ENCODE measurements at regions not wholly inside any gene's neighbourhood (a gene's known extent, or its start where the extent isn't known, plus 50 kb on each side); places are given as distances from the start of the nearest gene placed in this dataset.

DNA sequence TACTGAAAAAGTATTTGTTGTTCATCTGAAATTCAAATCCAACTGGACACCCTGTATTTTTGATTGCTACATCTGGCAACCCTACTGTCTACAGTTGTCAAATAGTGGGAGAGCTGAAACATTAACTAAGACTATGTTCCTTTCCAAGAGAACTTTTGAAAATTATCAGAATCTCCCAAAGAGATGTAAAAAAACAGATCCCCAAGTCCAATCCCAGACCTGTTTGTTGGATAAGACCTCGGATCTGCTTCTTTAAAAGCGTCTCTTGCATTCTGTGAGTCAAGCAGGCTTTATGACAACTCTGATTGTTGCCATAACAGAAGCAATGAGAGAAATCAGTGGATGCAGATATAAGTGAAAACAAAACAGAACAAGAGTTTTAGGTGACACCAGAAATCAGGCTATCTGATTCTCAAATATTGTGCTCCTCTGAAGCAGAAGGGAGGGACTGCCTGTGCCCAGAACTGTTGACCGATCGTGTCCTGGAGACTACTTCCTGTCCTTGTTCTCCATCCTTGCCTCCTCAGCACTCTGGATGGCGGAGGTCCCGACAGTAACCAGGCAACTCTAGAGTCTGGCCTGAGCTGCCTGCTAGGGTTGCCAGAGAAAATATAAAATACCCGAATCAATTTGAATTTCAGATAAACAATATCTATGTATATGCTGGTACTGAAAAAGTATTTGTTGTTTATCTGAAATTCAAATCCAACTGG lies 853.8 kb downstream of the MAFB start:
- DNase-seq, result no peak
- Histone ChIP-seq H3K9me2 (ENCODE audit: insufficient read depth) (no peaks in the 10 kb centered on the region), H3K4me3 (no peak overlapping the region), H3K4me2 (no peak overlapping the region), H3K27ac (no peak overlapping the region), H3K27me3 (ENCODE audit: insufficient read depth, low read depth) (0 out of 2 replicates have a peak, but pooled peaks cover 6% of the 10 kb centered on the region), H3K79me2 (ENCODE audit: low read depth) (no peaks in the 10 kb centered on the region), H4K20me1 (ENCODE audit: insufficient read depth) (no peaks in the 10 kb centered on the region), H2AFZ (no peak overlapping the region), H3K9me3 (ENCODE audit: insufficient read depth, low read depth) (no peaks in the 10 kb centered on the region), H3F3A (ENCODE audit: insufficient read depth, low read depth) (no peaks in the 10 kb centered on the region), H3K36me3 (ENCODE audit: low read depth) (no peaks in the 10 kb centered on the region), H3K4me1 (replicated peaks; ENCODE audit: insufficient read depth) (no peaks in the 10 kb centered on the region)
- POLR2A ChIA-PET (ENCODE audit: unreplicated experiment), result no interaction called here
- TF ChIP-seq, protein P1, sequence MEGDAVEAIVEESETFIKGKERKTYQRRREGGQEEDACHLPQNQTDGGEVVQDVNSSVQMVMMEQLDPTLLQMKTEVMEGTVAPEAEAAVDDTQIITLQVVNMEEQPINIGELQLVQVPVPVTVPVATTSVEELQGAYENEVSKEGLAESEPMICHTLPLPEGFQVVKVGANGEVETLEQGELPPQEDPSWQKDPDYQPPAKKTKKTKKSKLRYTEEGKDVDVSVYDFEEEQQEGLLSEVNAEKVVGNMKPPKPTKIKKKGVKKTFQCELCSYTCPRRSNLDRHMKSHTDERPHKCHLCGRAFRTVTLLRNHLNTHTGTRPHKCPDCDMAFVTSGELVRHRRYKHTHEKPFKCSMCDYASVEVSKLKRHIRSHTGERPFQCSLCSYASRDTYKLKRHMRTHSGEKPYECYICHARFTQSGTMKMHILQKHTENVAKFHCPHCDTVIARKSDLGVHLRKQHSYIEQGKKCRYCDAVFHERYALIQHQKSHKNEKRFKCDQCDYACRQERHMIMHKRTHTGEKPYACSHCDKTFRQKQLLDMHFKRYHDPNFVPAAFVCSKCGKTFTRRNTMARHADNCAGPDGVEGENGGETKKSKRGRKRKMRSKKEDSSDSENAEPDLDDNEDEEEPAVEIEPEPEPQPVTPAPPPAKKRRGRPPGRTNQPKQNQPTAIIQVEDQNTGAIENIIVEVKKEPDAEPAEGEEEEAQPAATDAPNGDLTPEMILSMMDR (conservative IDR thresholded peaks at IDR 0.05), result no peak
- TF ChIP-seq EZH2 (IDR thresholded peaks at IDR 0.05; ENCODE audit: low read depth), result no peak
- intact Hi-C loops (cut with micrococcal nuclease; ENCODE audit: unreplicated experiment), result no loop called here
- CTCF ChIA-PET, result no interaction called here
- BruUV-seq (replicated peaks), result no TSS peak

DNA sequence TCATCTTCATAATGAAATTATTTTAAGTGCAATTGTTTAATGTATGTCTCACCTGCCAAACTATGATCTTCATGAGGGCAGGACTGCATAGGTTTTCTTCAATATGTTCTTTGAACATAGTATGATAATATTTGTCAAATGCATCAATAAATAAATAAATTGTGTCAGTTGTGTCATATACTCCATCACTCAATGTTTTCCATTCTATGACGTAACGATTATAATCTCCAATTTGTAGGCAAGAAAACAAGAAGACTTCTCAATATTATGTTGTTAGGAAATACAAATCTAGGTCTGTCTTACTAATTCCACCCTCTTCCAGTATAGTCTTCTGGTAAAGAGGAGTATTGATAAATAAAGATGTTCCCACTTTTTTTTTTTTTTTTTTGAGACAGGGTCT lies 858.1 kb downstream of the MAFB start:
- BruUV-seq (replicated peaks), result no TSS peak
- Histone ChIP-seq H3K4me3 (no peak overlapping the region), H4K20me1 (ENCODE audit: insufficient read depth) (no peaks in the 10 kb centered on the region), H3K79me2 (ENCODE audit: low read depth) (no peaks in the 10 kb centered on the region), H3K9me2 (ENCODE audit: insufficient read depth) (no peaks in the 10 kb centered on the region), H3K9me3 (ENCODE audit: insufficient read depth, low read depth) (no peaks in the 10 kb centered on the region), H3K4me1 (replicated peaks; ENCODE audit: insufficient read depth) (no peaks in the 10 kb centered on the region), H3K4me2 (no peak overlapping the region), H2AFZ (no peak overlapping the region), H3F3A (ENCODE audit: insufficient read depth, low read depth) (no peaks in the 10 kb centered on the region), H3K27me3 (ENCODE audit: insufficient read depth, low read depth) (no peaks in the 10 kb centered on the region), H3K36me3 (ENCODE audit: low read depth) (no peaks in the 10 kb centered on the region), H3K27ac (no peak overlapping the region)
- TF ChIP-seq, protein P1 (conservative IDR thresholded peaks at IDR 0.05), result no peak
- no peak for TF ChIP-seq EZH2 (IDR thresholded peaks at IDR 0.05; ENCODE audit: low read depth)
- ChIA-PET POLR2A (ENCODE audit: unreplicated experiment) (no interaction called here), CTCF (no interaction called here)
- intact Hi-C loops (cut with micrococcal nuclease; ENCODE audit: unreplicated experiment), result no loop called here
- DNase-seq, result no peak

DNA sequence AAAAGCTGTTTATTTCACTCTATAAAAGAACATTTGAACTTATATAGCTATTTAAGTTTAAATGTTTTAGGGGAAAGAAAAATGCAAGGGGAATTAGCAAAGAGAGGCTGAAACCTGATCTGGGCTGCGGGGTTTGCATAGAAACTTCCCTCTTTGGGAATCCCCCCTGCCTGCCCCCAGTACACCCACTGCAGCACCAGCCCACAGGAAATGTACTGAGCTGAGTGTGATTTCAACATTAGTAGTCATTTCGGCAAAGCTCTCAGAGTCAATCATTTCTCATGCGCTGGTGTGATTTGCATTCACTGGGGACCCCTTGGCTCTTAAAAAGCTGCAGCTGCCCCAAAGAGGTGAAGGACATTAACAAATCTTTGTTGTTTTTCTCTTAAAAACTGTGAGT lies 859.4 kb downstream of the MAFB start:
- Histone ChIP-seq H4K20me1 (ENCODE audit: insufficient read depth) (no peaks in the 10 kb centered on the region), H3K79me2 (ENCODE audit: low read depth) (no peaks in the 10 kb centered on the region), H3K36me3 (ENCODE audit: low read depth) (no peaks in the 10 kb centered on the region), H3K4me3 (no peak overlapping the region), H3F3A (ENCODE audit: insufficient read depth, low read depth) (no peaks in the 10 kb centered on the region), H3K9me2 (ENCODE audit: insufficient read depth) (no peaks in the 10 kb centered on the region), H3K4me1 (replicated peaks; ENCODE audit: insufficient read depth) (no peaks in the 10 kb centered on the region), H3K27ac (no peak overlapping the region), H3K27me3 (ENCODE audit: insufficient read depth, low read depth) (no peaks in the 10 kb centered on the region), H3K4me2 (no peak overlapping the region), H2AFZ (no peak overlapping the region), H3K9me3 (ENCODE audit: insufficient read depth, low read depth) (no peaks in the 10 kb centered on the region)
- ChIA-PET POLR2A (ENCODE audit: unreplicated experiment) (no interaction called here), CTCF (no interaction called here)
- no peak for DNase-seq
- intact Hi-C loops (cut with micrococcal nuclease; ENCODE audit: unreplicated experiment), result no loop called here
- no TSS peak for BruUV-seq (replicated peaks)
- TF ChIP-seq, protein P1 (conservative IDR thresholded peaks at IDR 0.05), result no peak
- no peak for TF ChIP-seq EZH2 (IDR thresholded peaks at IDR 0.05; ENCODE audit: low read depth)
